Panc1 (cell line): ENCODE measurements at regions not wholly inside any gene's neighbourhood (a gene's known extent, or its start where the extent isn't known, plus 50 kb on each side); places are given as distances from the start of the nearest gene placed in this dataset.

Experiments
- ATAC-seq: fragments of 200-7000 bp; cut with Tn5 transposase; 2 replicates; pipeline ENCODE4 v1.9.1; 2020; ENCODE audit warnings: mild to moderate bottlenecking, moderate library complexity
- BruUV-seq: library from RNA; stranded (reverse); fragments of 400-500 nt; replicated peaks from 2 replicates; lab custom pipeline; 2021; lab: Mats Ljungman, UMichigan
- CTCF ChIA-PET: fragments of 300-600 bp; sonication (Branson Sonifier 250); formaldehyde crosslinking; loops from one replicate; lab custom pipeline; 2022; ENCODE audit warnings: antibody characterized with exemption; lab: Charles Lee
- POLR2A ChIA-PET: fragments of 300-600 bp; sonication (Branson Sonifier 250); formaldehyde crosslinking; loops from one replicate; lab custom pipeline; 2022; ENCODE audit warnings: antibody characterized with exemption; lab: Charles Lee
- DNase-seq: peaks from one replicate; pipeline ENCODE4 v3.0.0-alpha.2; 2010; ENCODE audit warnings: low read depth, low spot score
- H3K27ac ChIP-seq: 2 replicates; pipeline ENCODE4 v1.5.1; 2011; ENCODE audit warnings: mild to moderate bottlenecking, low read length, inconsistent platforms
- H3K27me3 ChIP-seq: fragments of 200-500 bp; sonication (Bioruptor generic); 2 replicates; pipeline ENCODE4 v1.6.0; 2014; ENCODE audit warnings: low read length, inconsistent platforms; ENCODE audit not compliant: control insufficient read depth, insufficient read depth
- H3K36me3 ChIP-seq: fragments of 200-500 bp; sonication (Bioruptor generic); 2 replicates; pipeline ENCODE4 v1.5.1; 2014; ENCODE audit warnings: inconsistent platforms, mild to moderate bottlenecking, low read length, moderate library complexity; ENCODE audit not compliant: control insufficient read depth, insufficient read depth
- H3K4me1 ChIP-seq: 2 replicates; pipeline ENCODE4 v1.5.1; 2011; ENCODE audit warnings: inconsistent platforms, mild to moderate bottlenecking, low read length, moderate library complexity; ENCODE audit not compliant: control insufficient read depth, insufficient read depth
- H3K4me3 ChIP-seq, 2 experiments: 2 replicates each; pipeline ENCODE4 v1.5.1; 2011 to 2012; ENCODE audit warnings: low read depth in 2 of 2, low read length in 2 of 2, mild to moderate bottlenecking in 2 of 2, inconsistent platforms in 1 of 2, moderate library complexity in 1 of 2
- H3K9me3 ChIP-seq: fragments of 200-500 bp; sonication (Bioruptor generic); 2 replicates; pipeline ENCODE4 v1.5.1; 2014; ENCODE audit warnings: low read depth, mild to moderate bottlenecking, inconsistent platforms, low read length, moderate library complexity; ENCODE audit not compliant: control insufficient read depth, insufficient read depth
- POLR2AphosphoS5 ChIP-seq: IDR thresholded peaks from 2 replicates; pipeline ENCODE4 v1.6.1; 2012; ENCODE audit warnings: mild to moderate bottlenecking, low read depth, low read length, moderate library complexity
- SIN3A ChIP-seq: IDR thresholded peaks from 2 replicates; pipeline ENCODE4 v1.6.1; 2012; ENCODE audit warnings: low read depth, mild to moderate bottlenecking, low read length, moderate library complexity, borderline replicate concordance; ENCODE audit not compliant: insufficient read depth
- TCF7L2 ChIP-seq: IDR thresholded peaks from 2 replicates; pipeline ENCODE4 v1.6.1; 2011; ENCODE audit warnings: mild to moderate bottlenecking, low read depth, low read length, inconsistent platforms
- in situ Hi-C: cut with HindIII; loops from 2 replicates; pipeline ENCODE4 v1.10.0; 2016; ENCODE audit warnings: low sequenced_read_pairs, low pct_unique_long_range_greater_than_20kb
- intact Hi-C: fragments of 100-400 bp; cut with micrococcal nuclease; formaldehyde crosslinking; loops from one replicate; pipeline ENCODE4 v1.10.0; 2022; ENCODE audit not compliant: unreplicated experiment
- TF ChIP-seq, protein P1 (sequence below): fragments of 450-650 bp; IDR thresholded peaks from 2 replicates; pipeline ENCODE4 v1.5.1; 2017; ENCODE audit warnings: mild to moderate bottlenecking
- TF ChIP-seq, protein P2 (sequence below), 2 experiments: IDR thresholded peaks; 2 replicates each; pipeline ENCODE4 v1.6.1; 2011 to 2012; ENCODE audit warnings: low read depth in 2 of 2, control low read depth in 1 of 2, low read length in 1 of 2, mild to moderate bottlenecking in 1 of 2, moderate library complexity in 1 of 2; ENCODE audit not compliant: insufficient read depth in 1 of 2

DNA sequence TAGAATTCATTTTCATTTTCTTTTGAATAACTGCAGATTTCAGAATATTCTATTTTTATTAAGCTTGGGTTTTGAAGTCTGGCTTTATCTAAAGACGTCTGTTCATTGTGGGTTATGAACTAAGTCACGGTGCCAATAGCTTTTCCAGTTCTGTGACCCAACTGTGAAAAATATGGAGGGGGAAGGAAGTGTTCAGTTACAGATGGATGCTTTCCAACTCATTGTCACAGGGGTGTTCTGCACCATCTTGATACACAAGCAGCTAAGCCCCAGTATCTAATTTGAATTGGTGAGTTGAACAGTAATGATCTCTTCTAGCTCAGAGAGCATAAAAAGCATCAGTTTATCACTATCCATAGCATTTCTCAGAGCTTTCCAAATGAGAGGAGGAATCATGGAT is 710.6 kb downstream of the EDEM1 start:
- no peaks in the 10 kb centered on the region for H3K9me3 ChIP-seq
- H3K36me3 ChIP-seq, result no peaks in the 10 kb centered on the region
- H3K4me1 ChIP-seq, result no peaks in the 10 kb centered on the region
- H3K27me3 ChIP-seq, result no peaks in the 10 kb centered on the region
- intact Hi-C loops (no loop called here), in situ Hi-C loops (no loop called here)
- ChIA-PET POLR2A (no interaction called here), CTCF (no interaction called here)
- ATAC-seq, result no peak
- no peak for DNase-seq
- no peak overlapping the region for H3K27ac ChIP-seq
- no peak overlapping the region for H3K4me3 ChIP-seq
- TF ChIP-seq, protein P1, sequence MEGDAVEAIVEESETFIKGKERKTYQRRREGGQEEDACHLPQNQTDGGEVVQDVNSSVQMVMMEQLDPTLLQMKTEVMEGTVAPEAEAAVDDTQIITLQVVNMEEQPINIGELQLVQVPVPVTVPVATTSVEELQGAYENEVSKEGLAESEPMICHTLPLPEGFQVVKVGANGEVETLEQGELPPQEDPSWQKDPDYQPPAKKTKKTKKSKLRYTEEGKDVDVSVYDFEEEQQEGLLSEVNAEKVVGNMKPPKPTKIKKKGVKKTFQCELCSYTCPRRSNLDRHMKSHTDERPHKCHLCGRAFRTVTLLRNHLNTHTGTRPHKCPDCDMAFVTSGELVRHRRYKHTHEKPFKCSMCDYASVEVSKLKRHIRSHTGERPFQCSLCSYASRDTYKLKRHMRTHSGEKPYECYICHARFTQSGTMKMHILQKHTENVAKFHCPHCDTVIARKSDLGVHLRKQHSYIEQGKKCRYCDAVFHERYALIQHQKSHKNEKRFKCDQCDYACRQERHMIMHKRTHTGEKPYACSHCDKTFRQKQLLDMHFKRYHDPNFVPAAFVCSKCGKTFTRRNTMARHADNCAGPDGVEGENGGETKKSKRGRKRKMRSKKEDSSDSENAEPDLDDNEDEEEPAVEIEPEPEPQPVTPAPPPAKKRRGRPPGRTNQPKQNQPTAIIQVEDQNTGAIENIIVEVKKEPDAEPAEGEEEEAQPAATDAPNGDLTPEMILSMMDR, result no peak
- TF ChIP-seq, protein P2, sequence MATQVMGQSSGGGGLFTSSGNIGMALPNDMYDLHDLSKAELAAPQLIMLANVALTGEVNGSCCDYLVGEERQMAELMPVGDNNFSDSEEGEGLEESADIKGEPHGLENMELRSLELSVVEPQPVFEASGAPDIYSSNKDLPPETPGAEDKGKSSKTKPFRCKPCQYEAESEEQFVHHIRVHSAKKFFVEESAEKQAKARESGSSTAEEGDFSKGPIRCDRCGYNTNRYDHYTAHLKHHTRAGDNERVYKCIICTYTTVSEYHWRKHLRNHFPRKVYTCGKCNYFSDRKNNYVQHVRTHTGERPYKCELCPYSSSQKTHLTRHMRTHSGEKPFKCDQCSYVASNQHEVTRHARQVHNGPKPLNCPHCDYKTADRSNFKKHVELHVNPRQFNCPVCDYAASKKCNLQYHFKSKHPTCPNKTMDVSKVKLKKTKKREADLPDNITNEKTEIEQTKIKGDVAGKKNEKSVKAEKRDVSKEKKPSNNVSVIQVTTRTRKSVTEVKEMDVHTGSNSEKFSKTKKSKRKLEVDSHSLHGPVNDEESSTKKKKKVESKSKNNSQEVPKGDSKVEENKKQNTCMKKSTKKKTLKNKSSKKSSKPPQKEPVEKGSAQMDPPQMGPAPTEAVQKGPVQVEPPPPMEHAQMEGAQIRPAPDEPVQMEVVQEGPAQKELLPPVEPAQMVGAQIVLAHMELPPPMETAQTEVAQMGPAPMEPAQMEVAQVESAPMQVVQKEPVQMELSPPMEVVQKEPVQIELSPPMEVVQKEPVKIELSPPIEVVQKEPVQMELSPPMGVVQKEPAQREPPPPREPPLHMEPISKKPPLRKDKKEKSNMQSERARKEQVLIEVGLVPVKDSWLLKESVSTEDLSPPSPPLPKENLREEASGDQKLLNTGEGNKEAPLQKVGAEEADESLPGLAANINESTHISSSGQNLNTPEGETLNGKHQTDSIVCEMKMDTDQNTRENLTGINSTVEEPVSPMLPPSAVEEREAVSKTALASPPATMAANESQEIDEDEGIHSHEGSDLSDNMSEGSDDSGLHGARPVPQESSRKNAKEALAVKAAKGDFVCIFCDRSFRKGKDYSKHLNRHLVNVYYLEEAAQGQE (IDR thresholded peaks at IDR 0.05; ENCODE audit: insufficient read depth in 1 of 2, low read depth in 2 of 2, low read length in 1 of 2), result no peak
- TF ChIP-seq SIN3A (no peak), TCF7L2 (no peak), POLR2AphosphoS5 (no peak)
- no TSS peak for BruUV-seq

DNA sequence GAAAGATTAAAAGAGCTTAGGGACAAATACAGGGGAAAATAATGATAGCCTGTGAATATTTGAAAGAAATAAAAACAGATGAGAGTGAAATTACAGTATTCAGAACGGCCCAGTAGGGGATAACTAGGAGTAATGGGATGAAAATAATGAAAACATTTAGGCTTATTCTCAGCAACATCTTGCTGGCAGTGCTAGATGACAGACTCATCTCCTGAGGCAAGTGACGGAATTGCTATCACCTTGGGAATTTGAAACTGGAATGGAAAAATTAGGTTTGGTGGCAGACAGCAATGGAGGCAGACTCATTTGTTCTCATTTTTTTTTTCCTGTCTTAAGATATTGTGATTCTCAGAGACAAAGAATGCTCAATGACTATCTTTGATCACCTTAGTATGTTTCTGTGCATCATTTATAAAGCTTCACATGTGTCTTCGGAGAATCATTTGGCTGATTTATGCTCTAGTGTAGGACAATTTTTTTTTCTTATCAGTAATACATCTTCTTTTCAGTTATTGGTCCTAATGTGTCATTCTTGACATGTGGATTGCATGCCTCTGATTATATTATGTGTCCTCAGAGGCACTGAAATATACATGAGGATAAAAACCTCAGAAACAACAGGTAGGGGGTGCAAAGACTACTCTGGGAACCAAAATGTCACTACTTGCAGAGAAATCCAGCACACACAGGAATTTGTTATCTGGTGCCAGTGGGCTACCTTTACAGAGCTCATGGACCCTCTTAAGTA is 711.7 kb downstream of the EDEM1 start:
- no peaks in the 10 kb centered on the region for H3K4me1 ChIP-seq
- no peak overlapping the region for H3K4me3 ChIP-seq
- no peaks in the 10 kb centered on the region for H3K9me3 ChIP-seq
- intact Hi-C loops (no loop called here), in situ Hi-C loops (no loop called here)
- ChIA-PET POLR2A (no interaction called here), CTCF (no interaction called here)
- no peaks in the 10 kb centered on the region for H3K36me3 ChIP-seq
- H3K27me3 ChIP-seq, result no peaks in the 10 kb centered on the region
- TF ChIP-seq, protein P1, result no peak
- TF ChIP-seq SIN3A (no peak), TCF7L2 (no peak), POLR2AphosphoS5 (no peak)
- TF ChIP-seq, protein P2 (IDR thresholded peaks at IDR 0.05; ENCODE audit: insufficient read depth in 1 of 2, low read depth in 2 of 2, low read length in 1 of 2), result no peak
- DNase-seq (no peak), ATAC-seq (no peak)
- BruUV-seq, result no TSS peak
- H3K27ac ChIP-seq, result no peak overlapping the region
